ENCODE measurements at regions not wholly inside any gene's neighbourhood (a gene's known extent, or its start where the extent isn't known, plus 50 kb on each side); places are given as distances from the start of the nearest gene placed in this dataset.

DNA sequence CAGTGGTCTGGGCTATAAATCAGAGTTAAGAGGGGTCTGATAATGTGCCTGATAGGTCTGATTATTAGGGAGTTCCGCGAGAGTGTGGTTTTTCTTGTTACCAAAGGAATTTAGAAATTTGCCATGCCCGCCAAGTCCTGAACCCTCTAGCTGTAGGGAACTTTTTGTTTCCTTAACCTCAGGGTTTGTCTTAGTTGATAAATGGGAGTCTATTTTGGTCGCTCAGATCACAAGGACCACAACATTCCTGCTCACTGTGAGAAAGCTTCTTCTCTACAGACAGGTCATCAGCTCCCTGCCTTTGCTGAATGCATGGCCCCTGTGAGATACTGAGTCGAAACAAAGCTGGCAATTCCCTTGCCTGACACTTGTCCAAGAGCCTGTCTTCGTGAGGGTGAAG lies 497.8 kb downstream of the HS3ST4 start:
- no peak for DNase-seq

DNA sequence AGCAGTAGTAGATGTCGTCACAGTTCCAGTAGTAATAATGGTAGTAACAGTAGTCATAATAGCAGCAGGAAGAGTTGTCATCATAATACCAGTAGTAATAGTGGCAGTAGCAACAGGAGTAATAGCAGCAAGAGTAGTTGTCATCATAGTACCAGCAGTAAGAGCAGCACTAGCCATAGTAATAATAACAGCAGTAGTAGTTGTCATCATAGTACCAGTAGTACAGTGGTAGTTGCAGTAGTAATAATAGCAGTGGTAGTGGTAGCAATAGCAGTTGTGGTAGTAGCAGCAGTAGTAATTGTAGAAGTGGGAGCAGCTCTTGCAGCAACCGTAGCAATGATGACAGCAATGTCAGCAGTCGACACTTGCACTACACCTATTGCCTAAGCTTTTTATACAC lies 502.8 kb downstream of the HS3ST4 start:
- no peak for DNase-seq

DNA sequence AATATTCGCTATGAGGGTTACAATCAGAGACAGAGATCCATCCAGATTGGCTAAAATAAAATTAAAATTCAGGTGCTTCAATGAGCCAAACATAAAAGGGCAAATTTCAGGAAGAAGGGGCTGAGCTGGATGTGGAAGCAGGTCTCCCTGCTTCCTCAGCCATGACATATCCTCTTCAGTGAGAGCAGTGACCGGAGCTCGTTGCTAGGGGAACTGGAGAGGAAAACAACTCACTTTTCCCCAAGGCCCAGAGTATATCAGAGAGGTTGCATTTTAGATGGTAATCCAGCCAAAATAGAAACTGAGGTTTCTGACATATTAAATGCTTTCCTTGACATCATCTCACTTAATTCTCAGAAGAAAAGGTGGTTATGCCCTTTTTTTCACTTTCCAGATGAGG lies 503.5 kb downstream of the HS3ST4 start:
- no peak for DNase-seq

DNA sequence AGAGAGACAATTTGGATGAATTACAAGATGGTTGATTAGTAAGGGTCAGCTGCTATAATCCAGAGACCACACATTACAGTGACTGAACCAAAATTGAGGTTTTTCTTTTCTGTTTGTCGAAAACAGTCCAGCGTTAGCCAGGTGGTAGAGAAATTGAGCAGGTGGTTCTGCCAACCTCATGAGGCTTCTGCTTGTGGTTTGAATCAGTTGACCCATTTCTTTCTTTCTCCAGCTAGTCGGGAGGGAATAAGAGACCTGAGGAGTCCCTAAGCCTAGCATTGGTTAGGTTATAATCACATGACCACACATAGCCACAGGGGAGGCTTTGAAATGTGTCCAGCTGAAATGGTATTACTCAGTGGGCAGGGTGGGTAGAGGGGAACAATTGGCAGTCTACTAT lies 504.6 kb downstream of the HS3ST4 start:
- no peak for DNase-seq

DNA sequence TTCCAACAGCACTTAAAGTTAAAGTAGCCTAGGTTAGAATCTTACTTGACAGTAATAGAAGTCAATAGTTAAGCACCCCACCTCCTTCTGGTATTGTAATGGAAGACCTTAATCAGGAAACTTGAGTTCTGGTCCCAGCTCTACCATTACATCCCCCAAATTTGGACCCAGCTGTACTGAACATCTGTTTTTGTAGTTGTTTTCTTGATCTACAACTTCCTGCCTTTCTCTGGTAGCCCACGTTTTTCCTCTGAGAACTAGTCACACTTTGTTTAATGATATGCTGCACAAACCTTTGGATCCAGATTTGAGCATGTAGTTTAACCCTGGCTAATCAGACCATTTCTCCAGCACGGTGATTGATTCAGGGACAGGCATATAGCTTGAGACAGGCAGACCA lies 505.0 kb downstream of the HS3ST4 start:
- no peak for DNase-seq

DNA sequence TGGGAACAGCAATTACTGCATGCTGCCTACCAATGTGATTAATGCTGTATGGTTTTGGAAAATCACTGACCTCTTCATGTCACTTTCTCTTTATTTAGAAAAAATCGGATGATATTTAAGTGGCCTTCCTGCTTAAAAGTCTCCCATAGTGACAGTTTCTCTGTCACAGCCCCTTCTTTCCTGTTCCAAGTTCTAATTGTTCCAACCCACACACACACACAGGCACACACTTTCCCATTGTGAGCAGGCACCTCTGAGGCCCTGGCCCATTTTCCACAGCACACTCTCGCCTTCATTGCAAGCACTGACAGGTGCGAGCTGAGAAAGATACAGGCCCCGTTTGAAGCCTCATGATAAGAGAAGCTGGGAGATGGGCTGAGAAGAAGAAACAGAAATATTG lies 505.9 kb downstream of the HS3ST4 start:
- DNase-seq = no peak

DNA sequence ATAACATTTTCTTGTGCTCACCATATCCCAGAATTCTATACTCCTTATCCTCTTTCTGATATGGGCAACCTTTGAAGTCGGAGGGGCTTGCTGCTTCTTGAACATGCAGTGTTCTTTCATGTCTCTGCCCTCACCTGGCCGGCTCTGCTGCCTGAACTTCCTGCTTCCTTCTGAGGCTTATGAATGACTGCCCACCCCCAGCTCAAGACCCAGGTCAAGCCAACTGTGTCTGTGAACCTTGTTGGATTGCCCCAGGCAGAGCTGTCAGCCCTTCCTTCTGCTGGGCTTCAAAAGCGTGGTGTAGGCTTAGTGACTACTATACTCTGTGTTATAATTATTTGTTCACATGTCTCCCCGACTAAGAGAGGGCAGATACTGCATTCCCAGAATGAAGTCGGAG lies 506.5 kb downstream of the HS3ST4 start:
- DNase-seq = no peak

DNA sequence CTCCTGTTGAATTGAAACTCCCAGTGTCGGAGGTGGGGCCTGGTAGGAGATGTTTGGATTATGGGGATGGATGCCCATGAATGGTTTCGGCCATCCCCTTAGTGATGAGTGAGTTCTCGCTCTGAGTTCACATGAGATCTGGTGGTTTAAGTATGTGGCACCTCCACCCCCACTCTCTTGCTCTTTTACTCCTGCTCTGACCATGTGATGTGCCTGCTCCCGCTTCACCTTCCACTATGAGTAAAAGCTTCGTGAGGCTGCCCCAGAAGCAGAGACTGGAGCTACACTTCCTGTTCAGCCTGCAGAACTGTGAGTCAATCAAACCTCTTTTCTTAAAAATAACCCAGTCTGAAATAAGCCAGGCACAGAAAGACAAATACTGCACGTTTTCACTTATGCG lies 512.4 kb downstream of the HS3ST4 start:
- DNase-seq = no peak

DNA sequence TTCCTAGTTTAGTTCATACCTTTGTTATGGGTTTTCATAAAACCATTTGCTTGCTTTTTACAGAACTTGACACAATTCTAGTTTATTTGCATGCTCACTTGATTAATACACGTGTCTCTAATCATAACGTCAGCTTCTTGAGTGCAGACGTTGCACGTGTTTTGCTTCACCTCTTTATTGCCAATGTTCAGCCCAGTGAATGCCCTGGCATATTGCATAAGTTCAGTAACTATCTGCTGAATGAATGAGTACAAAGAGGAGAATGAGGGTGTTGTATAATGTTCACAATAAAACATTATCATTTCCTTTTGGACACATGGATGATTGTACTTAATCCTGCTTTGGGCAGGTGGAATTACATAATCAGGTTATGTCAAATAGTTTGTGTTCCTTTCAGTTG lies 519.8 kb downstream of the HS3ST4 start:
- no peak for DNase-seq

DNA sequence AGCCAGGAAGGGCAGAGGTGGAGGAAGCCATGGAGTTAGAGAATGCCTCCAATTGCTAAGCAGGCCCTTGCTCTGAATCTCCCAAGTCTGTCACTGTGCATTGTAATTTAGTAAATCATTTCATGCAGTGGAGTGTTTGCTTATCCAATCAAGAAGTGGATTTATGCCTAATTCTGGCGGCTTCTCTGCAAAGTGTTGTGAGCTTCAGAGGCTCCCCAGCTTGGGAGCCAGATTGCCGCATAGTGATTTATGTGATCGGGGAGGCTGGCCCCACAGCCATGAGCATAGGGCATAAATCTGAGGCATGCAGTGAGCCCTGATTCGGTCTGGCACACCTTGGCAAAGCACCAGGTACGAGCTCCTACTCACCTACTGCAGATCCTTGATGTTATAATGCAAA lies 520.8 kb downstream of the HS3ST4 start:
- DNase-seq = no peak

DNA sequence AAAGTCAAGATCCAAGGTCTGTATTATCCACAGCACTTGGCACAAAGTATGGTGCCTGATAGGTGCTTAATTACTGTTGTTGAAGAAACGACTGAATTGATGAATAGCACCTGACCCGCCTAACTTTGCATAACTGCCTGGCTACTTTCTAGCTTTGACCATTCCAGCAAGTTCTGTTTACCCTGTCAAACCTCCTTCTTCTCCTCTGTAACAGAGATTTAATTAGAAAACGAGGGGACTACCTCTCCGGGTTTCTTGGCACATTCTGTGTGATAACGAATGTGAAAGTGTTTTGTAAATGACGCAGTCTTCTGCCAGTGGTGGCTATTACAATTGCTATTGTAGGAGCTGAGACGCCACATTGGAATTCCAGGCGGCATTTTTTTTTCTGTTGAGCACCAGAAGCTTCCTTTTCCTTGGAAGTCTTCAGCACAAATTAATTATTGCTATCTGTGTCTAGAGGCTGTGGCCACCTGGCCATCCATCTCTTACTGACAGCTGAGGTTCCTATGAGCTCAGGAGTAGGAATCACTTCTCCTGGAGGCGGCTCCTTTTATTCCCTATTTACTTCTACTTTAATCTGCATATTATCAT lies 522.9 kb downstream of the HS3ST4 start:
- DNase-seq = no peak

DNA sequence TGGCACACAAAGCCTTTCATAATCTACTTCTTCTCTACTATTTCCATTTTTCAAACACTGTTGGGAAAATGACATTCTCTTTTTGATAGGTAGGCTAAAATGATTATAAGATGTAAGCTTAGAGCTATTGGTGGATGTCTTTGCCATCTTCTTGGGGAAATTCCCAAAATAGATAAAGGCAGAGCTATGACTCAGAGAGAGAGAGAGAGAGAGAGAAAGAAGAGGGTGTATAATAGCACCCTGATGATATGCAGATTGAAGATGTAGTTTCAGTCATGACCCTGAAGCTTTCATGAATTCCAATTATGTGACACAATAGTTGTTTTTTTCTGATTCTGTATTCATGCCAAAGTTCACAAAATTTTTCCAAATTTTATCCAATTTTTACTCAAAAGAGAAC lies 529.1 kb downstream of the HS3ST4 start:
- no peak for DNase-seq

DNA sequence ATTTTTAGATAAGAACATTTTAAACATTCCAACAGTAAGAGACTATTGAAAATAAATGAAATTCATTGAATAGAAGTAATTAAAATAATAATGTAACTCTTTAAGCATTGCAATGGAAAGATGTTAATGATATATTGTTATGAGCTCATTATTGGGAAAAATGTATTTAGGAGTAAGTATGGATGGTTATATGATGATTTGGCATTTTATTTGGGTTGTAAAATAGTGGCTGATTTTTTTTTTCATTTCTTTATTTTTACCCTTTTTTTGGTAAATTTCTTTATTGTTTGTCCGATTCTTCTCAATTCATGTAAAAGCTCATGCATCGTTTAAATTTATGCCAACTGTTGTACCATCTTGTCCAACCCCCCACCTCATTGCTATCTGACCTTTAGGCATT lies 539.9 kb downstream of the HS3ST4 start:
- no peak for DNase-seq

DNA sequence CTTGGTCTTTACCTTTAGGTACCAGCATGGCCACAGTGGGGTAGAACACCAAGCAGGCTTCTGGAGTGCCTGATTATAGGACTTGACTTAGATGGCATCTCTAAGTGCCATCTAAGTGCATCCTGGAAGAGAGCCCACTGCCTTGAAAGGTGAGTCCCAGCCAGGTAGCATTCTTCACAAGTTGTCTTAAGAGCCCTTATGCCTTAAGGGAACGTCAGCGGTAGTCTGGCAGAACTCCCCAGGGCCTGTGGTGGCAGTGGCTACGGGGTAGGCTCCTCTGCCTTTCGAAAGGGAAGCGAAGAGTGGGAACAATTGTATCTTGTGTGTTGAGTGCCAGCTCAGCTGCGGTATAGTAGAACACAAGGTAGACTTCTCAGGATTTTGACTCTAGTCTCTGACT lies 549.0 kb downstream of the HS3ST4 start:
- DNase-seq = no peak

DNA sequence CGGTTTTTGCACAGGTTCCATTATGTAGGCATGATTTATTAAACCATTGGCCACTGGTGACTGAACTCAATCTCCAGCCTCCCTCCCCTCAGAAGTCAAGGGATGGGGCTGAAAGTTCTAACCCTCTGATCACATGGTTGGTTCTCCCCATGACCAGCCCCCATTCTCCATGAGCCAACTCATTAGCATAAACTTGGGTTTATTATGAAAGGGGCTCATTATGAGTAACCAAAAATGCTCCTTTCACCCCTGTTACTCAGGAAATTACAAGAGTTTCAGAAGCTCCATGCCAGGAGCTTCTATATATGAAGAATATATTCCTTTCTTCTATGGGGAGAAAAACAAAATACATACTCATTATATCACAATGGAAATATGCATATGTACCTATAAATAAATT lies 555.3 kb downstream of the HS3ST4 start:
- no peak for DNase-seq

DNA sequence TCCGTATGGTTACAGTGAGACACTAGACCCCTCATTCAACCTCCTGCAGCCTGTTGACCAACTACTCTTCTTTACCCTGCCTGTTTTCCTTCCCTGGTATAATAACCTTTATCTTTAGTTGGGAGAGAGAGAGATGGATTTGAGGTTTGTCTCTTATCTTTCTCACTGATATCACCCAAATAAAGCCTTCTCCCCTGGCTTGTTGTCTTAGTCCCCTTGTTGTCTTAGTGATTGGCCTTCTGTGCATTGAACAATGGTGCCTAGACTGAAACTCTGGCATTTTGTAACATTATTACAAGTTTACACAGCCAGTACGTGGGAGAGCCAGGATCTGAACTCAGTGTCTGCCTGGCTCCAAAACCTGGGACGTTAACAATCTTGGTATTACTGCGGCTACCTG lies 560.8 kb downstream of the HS3ST4 start:
- DNase-seq = no peak

DNA sequence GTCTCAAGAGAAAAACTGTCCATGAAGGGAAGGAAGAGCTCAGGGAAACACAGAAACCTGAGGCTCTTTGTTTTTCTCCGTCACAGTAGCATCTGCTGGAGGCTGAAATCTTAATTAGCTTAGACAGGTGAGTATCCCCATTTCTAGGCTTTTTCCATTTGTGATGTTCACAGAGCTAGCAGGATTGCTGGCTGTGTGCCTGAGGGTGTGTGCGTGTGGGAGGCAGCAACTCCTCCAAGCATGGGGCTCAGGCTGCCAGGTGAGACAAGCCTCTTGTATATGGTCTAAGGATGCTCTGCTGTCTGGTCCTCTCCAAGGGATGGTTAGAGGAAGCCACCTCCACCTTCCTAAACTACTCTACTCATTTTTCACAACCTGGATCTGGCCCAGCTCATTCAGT lies 569.9 kb downstream of the HS3ST4 start:
- no peak for DNase-seq

DNA sequence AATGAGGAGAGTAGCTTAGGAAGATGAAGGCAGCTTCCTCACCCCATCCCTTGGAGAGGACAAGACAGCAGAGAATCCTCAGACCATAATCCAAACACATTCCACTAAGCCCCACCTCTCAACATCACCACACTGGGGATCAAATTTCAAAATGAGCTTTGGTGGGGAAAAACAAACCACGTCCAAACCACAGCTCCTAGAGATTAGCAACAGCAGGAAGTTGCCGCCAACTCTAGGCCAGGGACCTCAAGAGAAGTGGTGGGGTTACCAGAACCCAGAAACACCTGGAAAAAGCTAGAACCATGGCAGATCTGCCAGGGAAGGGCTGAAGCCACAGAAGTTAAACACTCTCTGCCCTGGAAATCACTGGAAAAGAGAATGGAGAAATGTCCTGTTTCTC lies 571.6 kb downstream of the HS3ST4 start:
- no peak for DNase-seq

DNA sequence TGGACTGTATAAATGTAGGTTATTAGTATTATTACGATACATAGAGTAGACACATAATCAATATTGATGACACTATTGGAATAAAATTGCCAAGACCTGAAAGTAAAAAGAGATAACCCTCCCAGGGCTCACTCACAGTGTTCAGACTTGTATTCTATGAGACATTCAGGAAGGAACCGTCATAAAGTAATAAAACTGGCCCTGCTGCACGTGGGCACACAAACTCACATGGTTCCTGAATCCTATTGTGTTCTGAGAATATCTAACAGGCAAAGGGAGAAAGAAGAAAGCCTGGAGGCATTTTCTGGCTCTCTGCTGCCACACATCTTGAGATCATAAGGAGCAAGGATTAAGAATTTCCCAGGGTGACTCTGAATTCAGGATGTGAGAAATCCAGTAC lies 575.9 kb downstream of the HS3ST4 start:
- DNase-seq = no peak

DNA sequence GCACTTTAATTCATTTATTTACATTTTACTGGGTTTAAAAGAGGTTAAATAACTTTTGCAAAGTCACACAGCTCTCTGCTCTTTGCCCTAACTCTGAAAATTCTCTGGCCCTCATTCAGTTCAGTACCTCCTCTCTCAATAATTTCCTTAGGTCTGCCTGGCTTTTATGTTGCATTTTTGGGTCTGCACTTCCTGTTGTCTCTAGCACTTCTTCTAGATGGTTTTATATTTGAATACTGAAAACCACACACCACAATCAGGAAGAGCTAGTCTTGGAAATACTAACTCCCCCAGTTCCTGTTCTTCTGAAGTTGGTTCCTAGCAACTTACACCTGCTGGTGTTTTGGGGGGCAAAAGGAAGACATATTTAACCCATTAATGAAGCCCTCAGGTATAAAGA lies 577.9 kb downstream of the HS3ST4 start:
- DNase-seq = no peak

DNA sequence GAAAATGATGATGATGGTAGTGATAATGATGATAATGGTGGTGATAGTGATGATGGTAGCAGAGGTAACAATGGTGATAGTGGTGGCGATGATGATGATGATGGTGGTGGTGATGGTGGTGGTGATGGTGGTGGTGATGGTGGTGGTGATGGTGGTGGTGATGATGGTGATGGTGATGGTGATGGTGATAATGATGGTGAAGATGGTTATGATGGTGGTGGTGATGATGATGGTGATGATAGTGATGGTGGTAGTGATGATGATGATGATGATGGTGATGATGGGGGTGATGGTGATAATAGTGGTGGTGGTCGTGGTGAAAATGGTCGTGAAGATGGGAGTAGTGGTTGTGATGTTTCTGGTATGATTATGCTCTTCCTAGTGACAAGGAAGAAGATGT lies 581.8 kb downstream of the HS3ST4 start:
- no peak for DNase-seq

DNA sequence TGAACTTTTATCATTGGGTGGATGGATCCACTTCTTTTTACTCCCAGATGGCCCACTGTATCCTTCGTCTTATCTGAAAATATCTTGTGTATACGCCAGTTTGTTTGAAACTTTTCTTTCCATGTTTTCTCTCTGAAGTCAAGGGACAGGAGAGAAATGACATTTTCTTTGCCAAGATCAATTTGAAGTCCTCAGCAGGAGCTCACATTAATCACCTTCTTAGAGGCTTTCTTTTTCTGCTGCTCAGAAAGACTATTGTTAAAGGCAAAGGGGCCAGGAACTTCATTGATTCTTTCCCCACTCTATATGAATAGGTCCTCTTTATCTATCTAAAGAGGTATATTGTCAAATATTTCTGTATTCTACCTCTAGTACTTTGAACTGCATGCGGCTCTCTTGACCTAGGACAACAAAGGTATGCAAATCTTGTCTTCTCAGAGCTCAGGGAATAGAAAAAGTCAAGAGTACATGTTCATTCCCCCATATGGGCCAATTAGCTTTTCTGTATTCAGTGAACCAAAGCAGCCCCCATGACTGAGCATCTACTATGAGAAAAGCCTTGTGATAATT lies 583.3 kb downstream of the HS3ST4 start:
- no peak for DNase-seq

DNA sequence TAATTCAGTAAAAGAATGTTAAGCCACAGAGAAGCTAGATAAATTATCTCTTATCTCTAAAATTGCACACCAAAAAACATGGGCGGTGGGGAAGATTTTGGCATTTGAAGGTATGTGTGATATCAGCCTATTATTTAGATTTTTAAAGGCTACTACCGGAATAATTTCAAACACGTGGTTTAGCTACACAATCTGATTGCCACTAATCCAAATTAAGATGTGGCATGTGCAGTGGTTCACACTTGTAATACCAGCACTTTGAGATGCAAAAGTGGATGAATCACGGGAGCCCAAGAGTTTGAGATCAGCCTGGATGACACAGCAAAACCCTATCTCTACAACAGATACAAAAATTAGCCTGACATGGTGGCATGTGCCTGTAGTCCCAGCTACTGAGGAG lies 584.5 kb downstream of the HS3ST4 start:
- DNase-seq = no peak

DNA sequence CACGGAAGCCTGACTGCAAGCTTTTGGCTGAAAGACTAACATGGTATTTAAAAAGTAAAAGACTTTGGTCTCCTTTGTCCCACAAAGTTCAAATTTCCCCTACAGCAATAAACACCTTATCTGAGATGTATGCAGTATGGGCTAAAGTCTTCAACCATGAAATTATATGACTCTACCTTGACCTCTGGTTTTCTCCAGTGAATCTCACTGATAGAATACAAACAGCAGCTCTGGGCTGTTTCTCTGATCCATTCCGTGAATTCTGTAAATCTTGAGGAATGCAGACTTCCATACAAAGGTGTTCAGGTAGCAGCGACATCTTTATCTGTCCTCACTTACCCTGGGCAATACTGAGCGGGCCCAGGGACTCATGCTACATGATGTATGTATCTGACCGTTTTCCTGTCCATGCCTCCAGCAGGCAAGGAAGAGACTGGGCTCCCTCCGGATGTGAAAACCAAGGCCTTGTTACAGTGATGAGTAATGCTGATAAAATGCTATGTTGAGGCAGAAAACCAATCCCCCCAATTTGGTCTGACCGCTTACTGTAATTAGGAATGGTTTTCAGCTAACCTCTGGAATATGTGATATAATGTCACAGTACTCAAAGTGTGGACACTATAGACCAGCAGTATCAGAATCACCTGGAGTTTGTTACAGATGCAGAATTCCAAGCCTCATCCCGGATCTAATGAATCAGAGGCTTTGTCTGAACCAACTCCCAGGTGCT lies 589.8 kb downstream of the HS3ST4 start:
- no peak for DNase-seq

Data from CD4-positive, alpha-beta T cell treated with Interleukin-17A for 1 hour (primary cell).